SK-N-SH treated with all-trans-retinoic acid at 6 μM for 48 hours (cell line): ENCODE measurements at regions not wholly inside any gene's neighbourhood (a gene's known extent, or its start where the extent isn't known, plus 50 kb on each side); places are given as distances from the start of the nearest gene placed in this dataset.

ENCODE experiments used
- CREB5 ChIP-seq: fragments of 250-450 bp; sonication (Bioruptor Pico); IDR thresholded peaks from 2 replicates; pipeline ENCODE4 v1.5.1; 2020; ENCODE audit warnings: low read depth, mild to moderate bottlenecking, moderate library complexity
- PPARA ChIP-seq: fragments of 250-450 bp; sonication (Bioruptor Pico); IDR thresholded peaks from 2 replicates; pipeline ENCODE4 v1.5.0; 2020; ENCODE audit warnings: mild to moderate bottlenecking, borderline replicate concordance
- ZFP3 ChIP-seq: fragments of 250-450 bp; sonication (Bioruptor Pico); IDR thresholded peaks from 2 replicates; pipeline ENCODE4 v1.5.0; 2020; ENCODE audit warnings: mild to moderate bottlenecking, moderate library complexity

GRCh38 chr1:83026745-83027144 is 972.2 kb downstream of the TTLL7 start:
- TF ChIP-seq ZFP3 (CRISPR knock-in tag) (no peak), CREB5 (CRISPR knock-in tag) (no peak), PPARA (CRISPR knock-in tag) (no peak)
